SK-N-SH (cell line): ENCODE measurements at regions not wholly inside any gene's neighbourhood (a gene's known extent, or its start where the extent isn't known, plus 50 kb on each side); places are given as distances from the start of the nearest gene placed in this dataset.

Source experiments
- CTCF ChIA-PET: fragments of 300-600, 350-600 bp; formaldehyde crosslinking; extraction: SDS; loops from one replicate; lab custom pipeline; 2021; lab: Yijun Ruan, JAX
- POLR2A ChIA-PET: fragments of 350-600 bp; sonication (Branson Sonifier 250); formaldehyde crosslinking; extraction: SDS; loops from one replicate; lab custom pipeline; 2020; ENCODE audit warnings: antibody characterized with exemption, inconsistent platforms; lab: Yijun Ruan, JAX
- DNase-seq: peaks from one replicate; pipeline ENCODE4 v3.0.0; 2012
- H2AFZ ChIP-seq: fragments of 200-600 bp; sonication (generic); 2 replicates; pipeline ENCODE4 v1.8.1; 2016; ENCODE audit warnings: antibody characterized with exemption, mild to moderate bottlenecking, low read depth
- H3F3A ChIP-seq: fragments of 200-600 bp; sonication (generic); replicated peaks from 2 replicates; pipeline ENCODE3; 2016; ENCODE audit warnings: antibody characterized with exemption, mild to moderate bottlenecking; ENCODE audit not compliant: insufficient read depth
- H3K27ac ChIP-seq, 2 experiments: fragments of 200-500 bp in 1 of 2; fragments of 200-600 bp in 1 of 2; sonication (Bioruptor generic) in 1 of 2; sonication (generic), shearing (Covaris generic) in 1 of 2; 2 replicates each; pipeline versions ENCODE4 v1.5.1 to v1.6.1; 2014 to 2016; ENCODE audit warnings: low read depth in 2 of 2, inconsistent platforms in 1 of 2, low read length in 1 of 2, mild to moderate bottlenecking in 1 of 2, mixed read lengths in 1 of 2
- H3K27me3 ChIP-seq: fragments of 200-600 bp; sonication (generic), shearing (Covaris generic); 2 replicates; pipeline ENCODE4 v1.6.1; 2016; ENCODE audit warnings: mixed run types; ENCODE audit not compliant: insufficient read depth
- H3K36me3 ChIP-seq, 2 experiments: fragments of 200-500 bp in 1 of 2; fragments of 200-600 bp in 1 of 2; sonication (Bioruptor generic) in 1 of 2; sonication (generic) in 1 of 2; replicated peaks in 1 of 2; 2 replicates each; pipeline versions ENCODE3 to v1.5.1; 2014 to 2016; ENCODE audit warnings: low read length in 1 of 2, mild to moderate bottlenecking in 1 of 2; ENCODE audit not compliant: insufficient read depth in 2 of 2, control insufficient read depth in 1 of 2
- H3K4me1 ChIP-seq, 2 experiments: fragments of 200-500 bp in 1 of 2; fragments of 200-600 bp in 1 of 2; sonication (Bioruptor generic) in 1 of 2; sonication (generic), shearing (Covaris generic) in 1 of 2; 2 replicates each; pipeline versions ENCODE4 v1.5.1 to v1.6.1; 2014 to 2016; ENCODE audit warnings: low read depth in 1 of 2, low read length in 1 of 2, mixed run types in 1 of 2; ENCODE audit not compliant: insufficient read depth in 2 of 2, control insufficient read depth in 1 of 2
- H3K4me2 ChIP-seq: fragments of 200-600 bp; sonication (generic), shearing (Covaris generic); 2 replicates; pipeline ENCODE4 v1.6.1; 2017; ENCODE audit warnings: mixed run types
- H3K4me3 ChIP-seq, 2 experiments: fragments of 200-500 bp in 1 of 2; fragments of 200-600 bp in 1 of 2; sonication (Bioruptor generic) in 1 of 2; sonication (generic), shearing (Covaris generic) in 1 of 2; 2 replicates each; pipeline versions ENCODE4 v1.5.1 to v1.8.1; 2014 to 2016; ENCODE audit warnings: low read depth in 2 of 2, inconsistent platforms in 1 of 2, low read length in 1 of 2, mild to moderate bottlenecking in 1 of 2, mixed read lengths in 1 of 2, moderate library complexity in 1 of 2
- H3K79me2 ChIP-seq: fragments of 200-600 bp; sonication (generic); 2 replicates; pipeline ENCODE4 v1.8.1; 2017; ENCODE audit warnings: mild to moderate bottlenecking; ENCODE audit not compliant: insufficient read depth
- H3K9ac ChIP-seq: fragments of 200-600 bp; sonication (generic); 2 replicates; pipeline ENCODE4 v1.6.1; 2017; ENCODE audit warnings: mixed run types
- H3K9me2 ChIP-seq: fragments of 200-600 bp; sonication (generic); 2 replicates; pipeline ENCODE4 v1.6.1; 2017; ENCODE audit warnings: mixed run types
- H3K9me3 ChIP-seq: fragments of 200-600 bp; sonication (generic); 2 replicates; pipeline ENCODE4 v1.6.1; 2017; ENCODE audit warnings: mixed run types, mild to moderate bottlenecking, moderate library complexity
- H4K20me1 ChIP-seq: fragments of 200-600 bp; sonication (generic); 2 replicates; pipeline ENCODE4 v1.6.1; 2017; ENCODE audit warnings: mild to moderate bottlenecking, mixed run types; ENCODE audit not compliant: insufficient read depth
- CHD2 ChIP-seq: fragments of 150-350 bp; IDR thresholded peaks from 2 replicates; pipeline ENCODE4 v1.6.1; 2018; ENCODE audit warnings: low read length; ENCODE audit not compliant: partially characterized antibody
- CTCF ChIP-seq: fragments of 200-600 bp; sonication (generic); IDR thresholded peaks from 2 replicates; pipeline ENCODE4 v1.6.1; 2017; ENCODE audit warnings: antibody characterized with exemption, mild to moderate bottlenecking, moderate library complexity
- ELF1 ChIP-seq: IDR thresholded peaks from 2 replicates; pipeline ENCODE4 v1.4.0; 2012
- FOXJ3 ChIP-seq: sonication (generic); formaldehyde crosslinking; IDR thresholded peaks from 2 replicates; pipeline ENCODE4 v1.5.1; 2020; ENCODE audit warnings: mild to moderate bottlenecking, missing genetic modification reagents
- FOXM1 ChIP-seq: IDR thresholded peaks from 2 replicates; pipeline ENCODE4 v1.4.0; 2012; ENCODE audit warnings: low read depth, mild to moderate bottlenecking
- IRF3 ChIP-seq: fragments of 150-350 bp; IDR thresholded peaks from 2 replicates; pipeline ENCODE4 v1.6.1; 2016; ENCODE audit warnings: mild to moderate bottlenecking, low read depth, low read length
- MAX ChIP-seq: IDR thresholded peaks from 2 replicates; pipeline ENCODE4 v1.4.0; 2012; ENCODE audit warnings: low read depth
- MEF2A ChIP-seq: IDR thresholded peaks from 2 replicates; pipeline ENCODE4 v1.4.0; 2012; ENCODE audit warnings: low read depth, borderline replicate concordance
- MXI1 ChIP-seq: IDR thresholded peaks from 2 replicates; pipeline ENCODE4 v1.6.1; 2012; ENCODE audit warnings: mild to moderate bottlenecking, low read depth, low read length, improper control_type of control experiment
- NFIC ChIP-seq: IDR thresholded peaks from 2 replicates; pipeline ENCODE4 v1.4.0; 2012; ENCODE audit warnings: borderline replicate concordance
- POLR2AphosphoS5 ChIP-seq: IDR thresholded peaks from 2 replicates; pipeline ENCODE4 v1.6.1; 2012; ENCODE audit warnings: low read depth, low read length
- RAD21 ChIP-seq: IDR thresholded peaks from 2 replicates; pipeline ENCODE4 v1.6.1; 2012; ENCODE audit warnings: mild to moderate bottlenecking, low read length
- REST ChIP-seq: IDR thresholded peaks from 2 replicates; pipeline ENCODE4 v1.6.1; 2012; ENCODE audit warnings: mild to moderate bottlenecking, low read depth, low read length, moderate library complexity
- RFX5 ChIP-seq: IDR thresholded peaks from 2 replicates; pipeline ENCODE4 v1.6.1; 2012; ENCODE audit warnings: mild to moderate bottlenecking, improper control_type of control experiment, low read length
- SMC3 ChIP-seq: IDR thresholded peaks from 2 replicates; pipeline ENCODE4 v1.6.1; 2012; ENCODE audit warnings: low read depth, low read length, improper control_type of control experiment
- TCF12 ChIP-seq: IDR thresholded peaks from 2 replicates; pipeline ENCODE4 v1.4.0; 2012
- ZBTB33 ChIP-seq: IDR thresholded peaks from 2 replicates; pipeline ENCODE4 v1.4.0; 2012; ENCODE audit warnings: low read depth, borderline replicate concordance
- WGBS: methylation state at CpG from one replicate; pipeline ENCODE4 v1.1.6; 2017; ENCODE audit warnings: low lambda C conversion rate; 5-methylcytosine and 5-hydroxymethylcytosine counted together

- POLR2A ChIA-PET: no interaction called here
- H3K36me3 ChIP-seq: no peaks in the 10 kb centered on the region
These were observed 139.6 kb downstream of the HAPSTR1 start for GRCh38 chr16:9231039-9231438.

GRCh38 chr16:9232102-9232770 is 140.8 kb downstream of the HAPSTR1 start:
- DNase-seq: no peak
- no peaks in the 10 kb centered on the region for H3K9me3 ChIP-seq
- no peak overlapping the region for H3K4me3 ChIP-seq
- no peaks in the 10 kb centered on the region for H3K36me3 ChIP-seq
- ChIA-PET CTCF (no interaction called here), POLR2A (no interaction called here)
- no peak overlapping the region for H3K27ac ChIP-seq
- H3K9ac ChIP-seq: no peak overlapping the region
- H3K27me3 ChIP-seq: no peaks in the 10 kb centered on the region
- no peaks in the 10 kb centered on the region for H3K4me1 ChIP-seq
- H3F3A ChIP-seq: no peaks in the 10 kb centered on the region
- H3K9me2 ChIP-seq: no peaks in the 10 kb centered on the region
- no peaks in the 10 kb centered on the region for H4K20me1 ChIP-seq
- WGBS: 18% methylated on average over 5 of the region's 5 CpGs
- no peak overlapping the region for H2AFZ ChIP-seq
- no peak overlapping the region for H3K4me2 ChIP-seq
- H3K79me2 ChIP-seq: no peaks in the 10 kb centered on the region
- TF ChIP-seq REST (no peak), RAD21 (no peak), CTCF (no peak), MXI1 (no peak), MEF2A (no peak), POLR2AphosphoS5 (no peak)

More at GRCh38 chr16:9231039-9231438, 139.6 kb downstream of the HAPSTR1 start:
- Histone ChIP-seq H3K79me2 (no peaks in the 10 kb centered on the region), H3K4me3 (no peak overlapping the region), H3K27ac (no peak overlapping the region), H4K20me1 (no peaks in the 10 kb centered on the region), H3K9me3 (no peaks in the 10 kb centered on the region), H3F3A (no peaks in the 10 kb centered on the region), H3K4me1 (no peaks in the 10 kb centered on the region), H2AFZ (no peak overlapping the region), H3K4me2 (no peak overlapping the region), H3K27me3 (no peaks in the 10 kb centered on the region), H3K9me2 (no peaks in the 10 kb centered on the region), H3K9ac (no peak overlapping the region)
- no peak for TF ChIP-seq TCF12
- TF ChIP-seq CHD2: no peak
- TF ChIP-seq FOXM1: no peak
- no peak for TF ChIP-seq SMC3
- no peak for TF ChIP-seq IRF3
- no peak for TF ChIP-seq MAX
- TF ChIP-seq ZBTB33: no peak
- TF ChIP-seq FOXJ3: no peak
- TF ChIP-seq NFIC: no peak
- TF ChIP-seq MXI1: no peak
- no peak for TF ChIP-seq RFX5
- TF ChIP-seq ELF1: no peak
- 32% methylated on average over 2 of the region's 2 CpGs for WGBS
- DNase-seq: no peak
- CTCF ChIA-PET: interaction anchor here (1.2 kb wide), 1 partner anchor 27 kb away, joined by 4 read pairs; no protein-coding TSS in a partner anchor
